HCT116 (cell line): ENCODE measurements at regions not wholly inside any gene's neighbourhood (a gene's known extent, or its start where the extent isn't known, plus 50 kb on each side); places are given as distances from the start of the nearest gene placed in this dataset.
"Not testable (repeated sequence)": the region's sequence is repeated elsewhere in the genome, so short reads cannot be mapped to it uniquely, and the experiment has no call there.

Source experiments
- POLR2A ChIP-seq: IDR thresholded peaks from 2 replicates; pipeline ENCODE4 v1.7.0; 2011; ENCODE audit warnings: borderline replicate concordance; ENCODE audit not compliant: insufficient read depth, insufficient read length; ENCODE audit errors: extremely low read depth
- YY1 ChIP-seq: IDR thresholded peaks from 2 replicates; pipeline ENCODE4 v1.6.1; 2011; ENCODE audit warnings: low read length, low read depth, moderate library complexity, mild to moderate bottlenecking; ENCODE audit not compliant: insufficient replicate concordance; ENCODE audit errors: extremely low read depth
- ZNF274 ChIP-seq: fragments of 200-500 bp; sonication (Bioruptor generic); IDR thresholded peaks from 2 replicates; pipeline ENCODE4 v1.6.1; 2014; ENCODE audit warnings: mild to moderate bottlenecking, low read depth, low read length, inconsistent platforms
- TF ChIP-seq, protein P1 (sequence below), 3 experiments: fragments of 200-600 bp in 1 of 3; sonication (generic) in 1 of 3; IDR thresholded peaks in 2 of 3; conservative IDR thresholded peaks in 1 of 3; 2 replicates each; pipeline ENCODE4 v1.5.1; 2012 to 2017; ENCODE audit warnings: low read depth in 2 of 3, low read length in 2 of 3, antibody characterized with exemption in 1 of 3, borderline replicate concordance in 1 of 3, control low read depth in 1 of 3, mild to moderate bottlenecking in 1 of 3, mixed read lengths in 1 of 3, mixed run types in 1 of 3, moderate library complexity in 1 of 3; ENCODE audit not compliant: insufficient read depth in 1 of 3

- TF ChIP-seq, protein P1, sequence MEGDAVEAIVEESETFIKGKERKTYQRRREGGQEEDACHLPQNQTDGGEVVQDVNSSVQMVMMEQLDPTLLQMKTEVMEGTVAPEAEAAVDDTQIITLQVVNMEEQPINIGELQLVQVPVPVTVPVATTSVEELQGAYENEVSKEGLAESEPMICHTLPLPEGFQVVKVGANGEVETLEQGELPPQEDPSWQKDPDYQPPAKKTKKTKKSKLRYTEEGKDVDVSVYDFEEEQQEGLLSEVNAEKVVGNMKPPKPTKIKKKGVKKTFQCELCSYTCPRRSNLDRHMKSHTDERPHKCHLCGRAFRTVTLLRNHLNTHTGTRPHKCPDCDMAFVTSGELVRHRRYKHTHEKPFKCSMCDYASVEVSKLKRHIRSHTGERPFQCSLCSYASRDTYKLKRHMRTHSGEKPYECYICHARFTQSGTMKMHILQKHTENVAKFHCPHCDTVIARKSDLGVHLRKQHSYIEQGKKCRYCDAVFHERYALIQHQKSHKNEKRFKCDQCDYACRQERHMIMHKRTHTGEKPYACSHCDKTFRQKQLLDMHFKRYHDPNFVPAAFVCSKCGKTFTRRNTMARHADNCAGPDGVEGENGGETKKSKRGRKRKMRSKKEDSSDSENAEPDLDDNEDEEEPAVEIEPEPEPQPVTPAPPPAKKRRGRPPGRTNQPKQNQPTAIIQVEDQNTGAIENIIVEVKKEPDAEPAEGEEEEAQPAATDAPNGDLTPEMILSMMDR (IDR thresholded peaks at IDR 0.05 in 2 of 3, conservative IDR thresholded peaks at IDR 0.05 in 1 of 3; ENCODE audit: borderline replicate concordance in 1 of 3, insufficient read depth in 1 of 3, low read depth in 2 of 3, low read length in 2 of 3) = not testable (repeated sequence)
- not testable (repeated sequence) for TF ChIP-seq POLR2A, YY1, ZNF274
Observed at GRCh38 chr9:33711418-33711817, 83.9 kb upstream of the PRSS3 start.
